ENCODE measurements at regions not wholly inside any gene's neighbourhood (a gene's known extent, or its start where the extent isn't known, plus 50 kb on each side); places are given as distances from the start of the nearest gene placed in this dataset.

- no peak for DNase-seq
Observed at GRCh38 chr22:25368271-25368670, 148.8 kb downstream of the CRYBB2 start.

GRCh38 chr22:25369041-25369440, 149.6 kb downstream of the CRYBB2 start:
- DNase-seq, result no peak

GRCh38 chr22:25370322-25370721, 150.9 kb downstream of the CRYBB2 start:
- DNase-seq, result no peak

- DNase-seq, result no peak
Observed at GRCh38 chr22:25372000-25372595, 152.7 kb downstream of the CRYBB2 start.

- no peak for DNase-seq
Observed at GRCh38 chr22:25373961-25374360, 154.5 kb downstream of the CRYBB2 start.

- no peak for DNase-seq
Observed at GRCh38 chr22:25374869-25375268, 155.4 kb downstream of the CRYBB2 start.

- DNase-seq, result no peak
Observed at GRCh38 chr22:25375683-25376082, 156.2 kb downstream of the CRYBB2 start.

- DNase-seq, result no peak
Observed at GRCh38 chr22:25377699-25378098, 158.3 kb downstream of the CRYBB2 start.

GRCh38 chr22:25380122-25380747, 160.8 kb downstream of the CRYBB2 start:
- DNase-seq, result no peak

GRCh38 chr22:25382762-25383161, 163.3 kb downstream of the CRYBB2 start:
- no peak for DNase-seq

GRCh38 chr22:25383278-25383820, 163.9 kb downstream of the CRYBB2 start:
- DNase-seq, result no peak

- no peak for DNase-seq
Observed at GRCh38 chr22:25383892-25384291, 164.5 kb downstream of the CRYBB2 start.

- DNase-seq, result no peak
Observed at GRCh38 chr22:25386538-25386884, 167.1 kb downstream of the CRYBB2 start.

- no peak for DNase-seq
Observed at GRCh38 chr22:25388415-25388814, 169.0 kb downstream of the CRYBB2 start.

GRCh38 chr22:25388866-25389540, 169.6 kb downstream of the CRYBB2 start:
- no peak for DNase-seq

- no peak for DNase-seq
Observed at GRCh38 chr22:25389541-25389919, 170.1 kb downstream of the CRYBB2 start.

- DNase-seq, result no peak
Observed at GRCh38 chr22:25390297-25391240, 171.1 kb downstream of the CRYBB2 start.

GRCh38 chr22:25392584-25392983, 171.9 kb upstream of the GRK3 start:
- no peak for DNase-seq

GRCh38 chr22:25393121-25393805, 171.2 kb upstream of the GRK3 start:
- no peak for DNase-seq

GRCh38 chr22:25395468-25395867, 169.0 kb upstream of the GRK3 start:
- no peak for DNase-seq

GRCh38 chr22:25395915-25396314, 168.6 kb upstream of the GRK3 start:
- no peak for DNase-seq

- DNase-seq, result no peak
Observed at GRCh38 chr22:25396615-25397200, 167.8 kb upstream of the GRK3 start.

Data from NCI-H748 treated with DMSO at 0.1 percent for 48 hours (cell line).